Keratinocyte (primary cell): ENCODE measurements at regions not wholly inside any gene's neighbourhood (a gene's known extent, or its start where the extent isn't known, plus 50 kb on each side); places are given as distances from the start of the nearest gene placed in this dataset.

Source experiments
- DNase-seq: peaks from one replicate; pipeline ENCODE4 v3.0.0-alpha.2; 2011; ENCODE audit warnings: low read depth, missing footprints, low spot score
- FAIRE-seq: peaks from 2 replicates; lab custom pipeline; 2011; peaks lifted over from hg19 to GRCh38; lab: Jason Lieb, UNC
- H2AFZ ChIP-seq: 2 replicates; pipeline ENCODE4 v1.6.0; 2012; ENCODE audit warnings: low read length, control low read depth, inconsistent platforms; ENCODE audit not compliant: control insufficient read depth
- H3K27ac ChIP-seq: 2 replicates; pipeline ENCODE4 v1.5.1; 2011; ENCODE audit warnings: low read length; ENCODE audit not compliant: control insufficient read depth, insufficient read depth
- H3K27me3 ChIP-seq: 3 replicates; pipeline ENCODE4 v1.6.0; 2011; ENCODE audit warnings: low read length; ENCODE audit not compliant: control insufficient read depth, insufficient read depth; ENCODE audit errors: extremely low read depth
- H3K36me3 ChIP-seq, 2 experiments: 2 replicates in 1 of 2; 3 replicates in 1 of 2; pipeline ENCODE4 v1.5.1; 2011; ENCODE audit warnings: low read length in 2 of 2, mild to moderate bottlenecking in 1 of 2; ENCODE audit not compliant: control insufficient read depth in 2 of 2, insufficient read depth in 2 of 2; ENCODE audit errors: extremely low read depth in 1 of 2
- H3K4me1 ChIP-seq: 3 replicates; pipeline ENCODE4 v1.5.1; 2011; ENCODE audit warnings: low read length; ENCODE audit not compliant: control insufficient read depth, insufficient read depth; ENCODE audit errors: extremely low read depth
- H3K4me2 ChIP-seq: 3 replicates; pipeline ENCODE4 v1.6.0; 2011; ENCODE audit warnings: low read depth, low read length; ENCODE audit not compliant: control insufficient read depth, insufficient read depth; ENCODE audit errors: extremely low read depth
- H3K4me3 ChIP-seq, 3 experiments: fragments of 200-600 bp in 1 of 3; sonication (generic) in 1 of 3; 2 replicates in 2 of 3; 3 replicates in 1 of 3; pipeline ENCODE4 v1.5.1; 2011 to 2016; ENCODE audit warnings: low read length in 3 of 3, mild to moderate bottlenecking in 3 of 3, control low read depth in 2 of 3, inconsistent platforms in 1 of 3, low read depth in 1 of 3, mixed read lengths in 1 of 3, mixed run types in 1 of 3, moderate library complexity in 1 of 3; ENCODE audit not compliant: control insufficient read depth in 2 of 3, insufficient read depth in 2 of 3; ENCODE audit errors: extremely low read depth in 1 of 3
- H3K79me2 ChIP-seq: 2 replicates; pipeline ENCODE4 v1.6.0; 2012; ENCODE audit warnings: low read length; ENCODE audit not compliant: control insufficient read depth, insufficient read depth
- H3K9ac ChIP-seq: 3 replicates; pipeline ENCODE4 v1.6.0; 2011; ENCODE audit warnings: low read length; ENCODE audit not compliant: control insufficient read depth, insufficient read depth; ENCODE audit errors: extremely low read depth
- H3K9me1 ChIP-seq: 3 replicates; pipeline ENCODE4 v1.6.0; 2011; ENCODE audit warnings: low read length; ENCODE audit not compliant: control insufficient read depth, insufficient read depth; ENCODE audit errors: extremely low read depth
- H3K9me3 ChIP-seq: 2 replicates; pipeline ENCODE4 v1.5.1; 2012; ENCODE audit warnings: low read depth, low read length; ENCODE audit not compliant: control insufficient read depth
- H4K20me1 ChIP-seq: 3 replicates; pipeline ENCODE4 v1.6.0; 2011; ENCODE audit warnings: low read length; ENCODE audit not compliant: control insufficient read depth, insufficient read depth; ENCODE audit errors: extremely low read depth
- CTCF ChIP-seq, 3 experiments: IDR thresholded peaks in 1 of 3; conservative IDR thresholded peaks in 1 of 3; optimal IDR thresholded peaks in 1 of 3; 2 replicates in 2 of 3; 3 replicates in 1 of 3; pipeline versions ENCODE3 to v1.5.1; 2011; ENCODE audit warnings: low read length in 3 of 3, mild to moderate bottlenecking in 3 of 3, moderate library complexity in 2 of 3, control low read depth in 1 of 3, inconsistent platforms in 1 of 3; ENCODE audit not compliant: insufficient read depth in 2 of 3; ENCODE audit errors: extremely low read depth in 1 of 3
- EZH2 ChIP-seq: IDR thresholded peaks from one replicate; pipeline ENCODE4 v1.6.1; 2012; ENCODE audit warnings: inconsistent platforms, mild to moderate bottlenecking, low read length, moderate library complexity
- dilution Hi-C: fragments of 300-500 bp; cut with MboI; formaldehyde crosslinking; loops from one replicate; pipeline ENCODE4 v1.7.0; 2020; ENCODE audit warnings: low sequenced_read_pairs; ENCODE audit not compliant: extremely low pct_ligation_motif_present

- no peak overlapping the region for H2AFZ ChIP-seq
- TF ChIP-seq CTCF (optimal IDR thresholded peaks at IDR 0.05 in 1 of 3, IDR thresholded peaks at IDR 0.05 in 1 of 3, conservative IDR thresholded peaks at IDR 0.05 in 1 of 3; ENCODE audit: extremely low read depth in 1 of 3, insufficient read depth in 2 of 3, low read length in 3 of 3), result no peak
- H3K4me1 ChIP-seq, result no peaks in the 10 kb centered on the region
- no peak for FAIRE-seq
- no peaks in the 10 kb centered on the region for H3K79me2 ChIP-seq
- no peak overlapping the region for H3K9ac ChIP-seq
- no peaks in the 10 kb centered on the region for H3K9me3 ChIP-seq
- H3K4me2 ChIP-seq, result no peak overlapping the region
- no peak overlapping the region for H3K4me3 ChIP-seq
- no peak overlapping the region for H3K27ac ChIP-seq
- no peaks in the 10 kb centered on the region for H3K27me3 ChIP-seq
- H3K36me3 ChIP-seq, result no peaks in the 10 kb centered on the region
- no peaks in the 10 kb centered on the region for H4K20me1 ChIP-seq
- DNase-seq, result no peak
- no peaks in the 10 kb centered on the region for H3K9me1 ChIP-seq
- dilution Hi-C loops, result no loop called here
Observed at GRCh38 chr13:64362564-64362963, 2867.6 kb downstream of the PCDH9 start.

GRCh38 chr13:64347664-64348063 lies 2882.5 kb downstream of the PCDH9 start:
- DNase-seq, result no peak
- Histone ChIP-seq H3K36me3 (no peaks in the 10 kb centered on the region), H3K9me3 (no peaks in the 10 kb centered on the region), H2AFZ (no peak overlapping the region), H3K4me3 (no peak overlapping the region), H3K27ac (no peak overlapping the region), H3K79me2 (no peaks in the 10 kb centered on the region), H3K4me2 (no peak overlapping the region), H3K4me1 (no peaks in the 10 kb centered on the region), H3K27me3 (no peaks in the 10 kb centered on the region), H4K20me1 (no peaks in the 10 kb centered on the region), H3K9ac (no peak overlapping the region), H3K9me1 (no peaks in the 10 kb centered on the region)
- FAIRE-seq, result no peak
- TF ChIP-seq CTCF (optimal IDR thresholded peaks at IDR 0.05 in 1 of 3, IDR thresholded peaks at IDR 0.05 in 1 of 3, conservative IDR thresholded peaks at IDR 0.05 in 1 of 3; ENCODE audit: extremely low read depth in 1 of 3, insufficient read depth in 2 of 3, low read length in 3 of 3) (no peak), EZH2 (no peak)
- dilution Hi-C loops, result no loop called here
